ENCODE measurements at regions not wholly inside any gene's neighbourhood (a gene's known extent, or its start where the extent isn't known, plus 50 kb on each side); places are given as distances from the start of the nearest gene placed in this dataset.

DNA sequence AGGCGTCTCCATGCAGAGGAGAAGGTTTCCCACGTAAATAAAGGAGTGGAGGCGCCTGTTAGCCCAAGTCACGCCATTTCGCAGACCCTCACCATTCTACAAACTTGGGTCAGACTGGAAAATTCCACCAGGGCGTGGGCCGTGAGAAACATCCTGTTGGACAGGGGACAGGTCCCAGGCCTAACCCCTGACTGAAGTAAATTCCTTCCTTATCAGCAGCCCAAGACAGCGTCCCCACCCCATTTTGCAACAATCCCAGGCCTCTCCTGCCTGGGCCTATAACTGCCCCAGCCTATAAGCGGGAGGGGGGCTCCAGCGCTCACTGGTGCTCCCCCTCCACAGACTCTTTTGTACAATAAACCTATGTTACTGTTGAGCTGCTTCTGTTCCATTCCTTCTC is 57.3 kb upstream of the CBLN2 start:
- no peak for DNase-seq (ENCODE audit: low read depth in 2 of 2)

Measured in stimulated activated CD8-positive, alpha-beta memory T cell treated with anti-CD3 and anti-CD28 coated beads, Interleukin-15, amount 100 ng/mL, for 48 hours (primary cell).